ENCODE measurements at regions not wholly inside any gene's neighbourhood (a gene's known extent, or its start where the extent isn't known, plus 50 kb on each side); places are given as distances from the start of the nearest gene placed in this dataset.

- DNase-seq (ENCODE audit: low read depth, low spot score) = no peak
- H3K9me3 ChIP-seq (ENCODE audit: control insufficient read depth, insufficient read depth, low read length) = no peaks in the 10 kb centered on the region
- H3K27me3 ChIP-seq (ENCODE audit: control insufficient read depth, insufficient read depth, low read length) = no peaks in the 10 kb centered on the region
- H3K36me3 ChIP-seq (ENCODE audit: control insufficient read depth, insufficient read depth, low read length) = no peaks in the 10 kb centered on the region
- H3K27ac ChIP-seq (ENCODE audit: low read length) = no peak overlapping the region
- peaks cover 3% of the 10 kb centered on the region for H3K4me1 ChIP-seq (ENCODE audit: control insufficient read depth, insufficient read depth, low read length)
- no CpG with 5 or more reads among the region's 12 CpGs for WGBS (ENCODE audit: insufficient coverage, insufficient read length)
- H3K4me3 ChIP-seq (ENCODE audit: low read length) = no peak overlapping the region
Measured at GRCh38 chr18:78765142-78765541, 214.5 kb upstream of the SALL3 start.

GRCh38 chr18:78765637-78766281, 213.9 kb upstream of the SALL3 start:
- no peak overlapping the region for H3K4me3 ChIP-seq (ENCODE audit: low read length)
- no peaks in the 10 kb centered on the region for H3K36me3 ChIP-seq (ENCODE audit: control insufficient read depth, insufficient read depth, low read length)
- H3K27me3 ChIP-seq (ENCODE audit: control insufficient read depth, insufficient read depth, low read length) = no peaks in the 10 kb centered on the region
- peaks cover 4% of the 10 kb centered on the region for H3K4me1 ChIP-seq (ENCODE audit: control insufficient read depth, insufficient read depth, low read length)
- H3K9me3 ChIP-seq (ENCODE audit: control insufficient read depth, insufficient read depth, low read length) = no peaks in the 10 kb centered on the region
- H3K27ac ChIP-seq (ENCODE audit: low read length) = no peak overlapping the region
- DNase-seq (ENCODE audit: low read depth, low spot score) = no peak
- WGBS (ENCODE audit: insufficient coverage, insufficient read length) = no CpG with 5 or more reads among the region's 23 CpGs

GRCh38 chr18:78766651-78767533, 212.7 kb upstream of the SALL3 start:
- no peak overlapping the region for H3K4me3 ChIP-seq (ENCODE audit: low read length)
- H3K27ac ChIP-seq (ENCODE audit: low read length) = no peak overlapping the region
- peaks cover 4% of the 10 kb centered on the region for H3K4me1 ChIP-seq (ENCODE audit: control insufficient read depth, insufficient read depth, low read length)
- no peaks in the 10 kb centered on the region for H3K27me3 ChIP-seq (ENCODE audit: control insufficient read depth, insufficient read depth, low read length)
- H3K9me3 ChIP-seq (ENCODE audit: control insufficient read depth, insufficient read depth, low read length) = no peaks in the 10 kb centered on the region
- no peaks in the 10 kb centered on the region for H3K36me3 ChIP-seq (ENCODE audit: control insufficient read depth, insufficient read depth, low read length)
- WGBS (ENCODE audit: insufficient coverage, insufficient read length) = no CpG with 5 or more reads among the region's 31 CpGs
- no peak for DNase-seq (ENCODE audit: low read depth, low spot score)

- WGBS (ENCODE audit: insufficient coverage, insufficient read length) = no CpG with 5 or more reads among the region's 14 CpGs
- no peaks in the 10 kb centered on the region for H3K27me3 ChIP-seq (ENCODE audit: control insufficient read depth, insufficient read depth, low read length)
- H3K27ac ChIP-seq (ENCODE audit: low read length) = no peak overlapping the region
- H3K4me1 ChIP-seq (ENCODE audit: control insufficient read depth, insufficient read depth, low read length) = peaks cover 4% of the 10 kb centered on the region
- H3K36me3 ChIP-seq (ENCODE audit: control insufficient read depth, insufficient read depth, low read length) = no peaks in the 10 kb centered on the region
- H3K4me3 ChIP-seq (ENCODE audit: low read length) = no peak overlapping the region
- no peak for DNase-seq (ENCODE audit: low read depth, low spot score)
- no peaks in the 10 kb centered on the region for H3K9me3 ChIP-seq (ENCODE audit: control insufficient read depth, insufficient read depth, low read length)
Measured at GRCh38 chr18:78767648-78768071, 212.0 kb upstream of the SALL3 start.

GRCh38 chr18:78768221-78768620, 211.4 kb upstream of the SALL3 start:
- WGBS (ENCODE audit: insufficient coverage, insufficient read length) = no CpG with 5 or more reads among the region's 13 CpGs
- Histone ChIP-seq H3K9me3 (ENCODE audit: control insufficient read depth, insufficient read depth, low read length) (no peaks in the 10 kb centered on the region), H3K36me3 (ENCODE audit: control insufficient read depth, insufficient read depth, low read length) (no peaks in the 10 kb centered on the region), H3K27me3 (ENCODE audit: control insufficient read depth, insufficient read depth, low read length) (no peaks in the 10 kb centered on the region), H3K27ac (ENCODE audit: low read length) (no peak overlapping the region), H3K4me1 (ENCODE audit: control insufficient read depth, insufficient read depth, low read length) (peaks cover 4% of the 10 kb centered on the region), H3K4me3 (ENCODE audit: low read length) (no peak overlapping the region)
- no peak for DNase-seq (ENCODE audit: low read depth, low spot score)

GRCh38 chr18:78768656-78769501, 210.7 kb upstream of the SALL3 start:
- Histone ChIP-seq H3K4me3 (ENCODE audit: low read length) (no peak overlapping the region), H3K36me3 (ENCODE audit: control insufficient read depth, insufficient read depth, low read length) (no peaks in the 10 kb centered on the region), H3K27me3 (ENCODE audit: control insufficient read depth, insufficient read depth, low read length) (no peaks in the 10 kb centered on the region), H3K27ac (ENCODE audit: low read length) (no peak overlapping the region), H3K9me3 (ENCODE audit: control insufficient read depth, insufficient read depth, low read length) (no peaks in the 10 kb centered on the region), H3K4me1 (ENCODE audit: control insufficient read depth, insufficient read depth, low read length) (peaks cover 4% of the 10 kb centered on the region)
- no CpG with 5 or more reads among the region's 25 CpGs for WGBS (ENCODE audit: insufficient coverage, insufficient read length)
- DNase-seq (ENCODE audit: low read depth, low spot score) = no peak

- Histone ChIP-seq H3K36me3 (ENCODE audit: control insufficient read depth, insufficient read depth, low read length) (no peaks in the 10 kb centered on the region), H3K4me3 (ENCODE audit: low read length) (no peak overlapping the region), H3K4me1 (ENCODE audit: control insufficient read depth, insufficient read depth, low read length) (peaks cover 4% of the 10 kb centered on the region), H3K27ac (ENCODE audit: low read length) (no peak overlapping the region), H3K27me3 (ENCODE audit: control insufficient read depth, insufficient read depth, low read length) (no peaks in the 10 kb centered on the region), H3K9me3 (ENCODE audit: control insufficient read depth, insufficient read depth, low read length) (no peaks in the 10 kb centered on the region)
- WGBS (ENCODE audit: insufficient coverage, insufficient read length) = no CpG with 5 or more reads among the region's 18 CpGs
- DNase-seq (ENCODE audit: low read depth, low spot score) = no peak
Measured at GRCh38 chr18:78769502-78770105, 210.0 kb upstream of the SALL3 start.

- no peak overlapping the region for H3K4me3 ChIP-seq (ENCODE audit: low read length)
Measured at GRCh38 chr18:78770139-78770822, 209.3 kb upstream of the SALL3 start.

GRCh38 chr18:78770823-78771139, 208.8 kb upstream of the SALL3 start:
- Histone ChIP-seq H3K4me3 (ENCODE audit: low read length) (no peak overlapping the region), H3K27ac (ENCODE audit: low read length) (no peak overlapping the region), H3K27me3 (ENCODE audit: control insufficient read depth, insufficient read depth, low read length) (no peaks in the 10 kb centered on the region), H3K9me3 (ENCODE audit: control insufficient read depth, insufficient read depth, low read length) (no peaks in the 10 kb centered on the region), H3K4me1 (ENCODE audit: control insufficient read depth, insufficient read depth, low read length) (peaks cover 4% of the 10 kb centered on the region), H3K36me3 (ENCODE audit: control insufficient read depth, insufficient read depth, low read length) (no peaks in the 10 kb centered on the region)
- WGBS (ENCODE audit: insufficient coverage, insufficient read length) = no CpG with 5 or more reads among the region's 12 CpGs
- no peak for DNase-seq (ENCODE audit: low read depth, low spot score)

More at GRCh38 chr18:78770139-78770822, 209.3 kb upstream of the SALL3 start:
- no peak overlapping the region for H3K27ac ChIP-seq (ENCODE audit: low read length)
- no peak for DNase-seq (ENCODE audit: low read depth, low spot score)
- no peaks in the 10 kb centered on the region for H3K27me3 ChIP-seq (ENCODE audit: control insufficient read depth, insufficient read depth, low read length)
- no peaks in the 10 kb centered on the region for H3K36me3 ChIP-seq (ENCODE audit: control insufficient read depth, insufficient read depth, low read length)
- WGBS (ENCODE audit: insufficient coverage, insufficient read length) = no CpG with 5 or more reads among the region's 21 CpGs
- H3K4me1 ChIP-seq (ENCODE audit: control insufficient read depth, insufficient read depth, low read length) = peaks cover 4% of the 10 kb centered on the region
- no peaks in the 10 kb centered on the region for H3K9me3 ChIP-seq (ENCODE audit: control insufficient read depth, insufficient read depth, low read length)
